ENCODE measurements at regions not wholly inside any gene's neighbourhood (a gene's known extent, or its start where the extent isn't known, plus 50 kb on each side); places are given as distances from the start of the nearest gene placed in this dataset.

DNA sequence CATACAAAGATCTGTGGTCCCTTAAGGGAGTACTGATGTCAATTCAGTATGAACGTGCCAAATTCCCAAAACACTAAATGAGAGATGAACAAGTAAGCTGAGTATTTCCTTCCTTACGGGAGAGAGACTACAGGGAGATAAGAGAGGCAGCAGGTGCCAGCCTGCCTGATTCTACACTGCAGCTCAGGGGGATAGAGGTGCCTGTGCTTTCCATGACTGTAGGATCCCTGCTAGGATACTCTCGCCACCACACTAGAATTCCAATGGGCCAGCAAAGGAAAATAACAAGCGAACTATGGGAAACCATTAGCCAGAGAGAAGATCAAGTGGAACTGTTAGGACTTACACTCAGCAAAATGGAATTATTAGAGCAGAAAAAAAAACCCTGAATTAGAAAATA lies 198.5 kb upstream of the BTBD3 start:
- no peak for TF ChIP-seq EZH2 (IDR thresholded peaks at IDR 0.05; ENCODE audit: low read depth, unreplicated experiment)
- TF ChIP-seq, protein P1, sequence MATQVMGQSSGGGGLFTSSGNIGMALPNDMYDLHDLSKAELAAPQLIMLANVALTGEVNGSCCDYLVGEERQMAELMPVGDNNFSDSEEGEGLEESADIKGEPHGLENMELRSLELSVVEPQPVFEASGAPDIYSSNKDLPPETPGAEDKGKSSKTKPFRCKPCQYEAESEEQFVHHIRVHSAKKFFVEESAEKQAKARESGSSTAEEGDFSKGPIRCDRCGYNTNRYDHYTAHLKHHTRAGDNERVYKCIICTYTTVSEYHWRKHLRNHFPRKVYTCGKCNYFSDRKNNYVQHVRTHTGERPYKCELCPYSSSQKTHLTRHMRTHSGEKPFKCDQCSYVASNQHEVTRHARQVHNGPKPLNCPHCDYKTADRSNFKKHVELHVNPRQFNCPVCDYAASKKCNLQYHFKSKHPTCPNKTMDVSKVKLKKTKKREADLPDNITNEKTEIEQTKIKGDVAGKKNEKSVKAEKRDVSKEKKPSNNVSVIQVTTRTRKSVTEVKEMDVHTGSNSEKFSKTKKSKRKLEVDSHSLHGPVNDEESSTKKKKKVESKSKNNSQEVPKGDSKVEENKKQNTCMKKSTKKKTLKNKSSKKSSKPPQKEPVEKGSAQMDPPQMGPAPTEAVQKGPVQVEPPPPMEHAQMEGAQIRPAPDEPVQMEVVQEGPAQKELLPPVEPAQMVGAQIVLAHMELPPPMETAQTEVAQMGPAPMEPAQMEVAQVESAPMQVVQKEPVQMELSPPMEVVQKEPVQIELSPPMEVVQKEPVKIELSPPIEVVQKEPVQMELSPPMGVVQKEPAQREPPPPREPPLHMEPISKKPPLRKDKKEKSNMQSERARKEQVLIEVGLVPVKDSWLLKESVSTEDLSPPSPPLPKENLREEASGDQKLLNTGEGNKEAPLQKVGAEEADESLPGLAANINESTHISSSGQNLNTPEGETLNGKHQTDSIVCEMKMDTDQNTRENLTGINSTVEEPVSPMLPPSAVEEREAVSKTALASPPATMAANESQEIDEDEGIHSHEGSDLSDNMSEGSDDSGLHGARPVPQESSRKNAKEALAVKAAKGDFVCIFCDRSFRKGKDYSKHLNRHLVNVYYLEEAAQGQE (IDR thresholded peaks at IDR 0.05; ENCODE audit: unreplicated experiment), result no peak
- TF ChIP-seq, protein P2, sequence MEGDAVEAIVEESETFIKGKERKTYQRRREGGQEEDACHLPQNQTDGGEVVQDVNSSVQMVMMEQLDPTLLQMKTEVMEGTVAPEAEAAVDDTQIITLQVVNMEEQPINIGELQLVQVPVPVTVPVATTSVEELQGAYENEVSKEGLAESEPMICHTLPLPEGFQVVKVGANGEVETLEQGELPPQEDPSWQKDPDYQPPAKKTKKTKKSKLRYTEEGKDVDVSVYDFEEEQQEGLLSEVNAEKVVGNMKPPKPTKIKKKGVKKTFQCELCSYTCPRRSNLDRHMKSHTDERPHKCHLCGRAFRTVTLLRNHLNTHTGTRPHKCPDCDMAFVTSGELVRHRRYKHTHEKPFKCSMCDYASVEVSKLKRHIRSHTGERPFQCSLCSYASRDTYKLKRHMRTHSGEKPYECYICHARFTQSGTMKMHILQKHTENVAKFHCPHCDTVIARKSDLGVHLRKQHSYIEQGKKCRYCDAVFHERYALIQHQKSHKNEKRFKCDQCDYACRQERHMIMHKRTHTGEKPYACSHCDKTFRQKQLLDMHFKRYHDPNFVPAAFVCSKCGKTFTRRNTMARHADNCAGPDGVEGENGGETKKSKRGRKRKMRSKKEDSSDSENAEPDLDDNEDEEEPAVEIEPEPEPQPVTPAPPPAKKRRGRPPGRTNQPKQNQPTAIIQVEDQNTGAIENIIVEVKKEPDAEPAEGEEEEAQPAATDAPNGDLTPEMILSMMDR (conservative IDR thresholded peaks at IDR 0.05; ENCODE audit: low read depth in 2 of 2), result no peak
- no peak for TF ChIP-seq POLR2AphosphoS5 (IDR thresholded peaks at IDR 0.05; ENCODE audit: low read depth)
- no peak for TF ChIP-seq EZH2phosphoT487 (IDR thresholded peaks at IDR 0.05; ENCODE audit: unreplicated experiment)
- TF ChIP-seq JUNB (IDR thresholded peaks at IDR 0.05; ENCODE audit: unreplicated experiment), result no peak
- no peak for TF ChIP-seq STAT1 (IDR thresholded peaks at IDR 0.05; ENCODE audit: unreplicated experiment)
- TF ChIP-seq NANOG (IDR thresholded peaks at IDR 0.05; ENCODE audit: borderline replicate concordance), result peak; percentile 41; the same call in 1 of the 2 replicates
- TF ChIP-seq, protein P3, sequence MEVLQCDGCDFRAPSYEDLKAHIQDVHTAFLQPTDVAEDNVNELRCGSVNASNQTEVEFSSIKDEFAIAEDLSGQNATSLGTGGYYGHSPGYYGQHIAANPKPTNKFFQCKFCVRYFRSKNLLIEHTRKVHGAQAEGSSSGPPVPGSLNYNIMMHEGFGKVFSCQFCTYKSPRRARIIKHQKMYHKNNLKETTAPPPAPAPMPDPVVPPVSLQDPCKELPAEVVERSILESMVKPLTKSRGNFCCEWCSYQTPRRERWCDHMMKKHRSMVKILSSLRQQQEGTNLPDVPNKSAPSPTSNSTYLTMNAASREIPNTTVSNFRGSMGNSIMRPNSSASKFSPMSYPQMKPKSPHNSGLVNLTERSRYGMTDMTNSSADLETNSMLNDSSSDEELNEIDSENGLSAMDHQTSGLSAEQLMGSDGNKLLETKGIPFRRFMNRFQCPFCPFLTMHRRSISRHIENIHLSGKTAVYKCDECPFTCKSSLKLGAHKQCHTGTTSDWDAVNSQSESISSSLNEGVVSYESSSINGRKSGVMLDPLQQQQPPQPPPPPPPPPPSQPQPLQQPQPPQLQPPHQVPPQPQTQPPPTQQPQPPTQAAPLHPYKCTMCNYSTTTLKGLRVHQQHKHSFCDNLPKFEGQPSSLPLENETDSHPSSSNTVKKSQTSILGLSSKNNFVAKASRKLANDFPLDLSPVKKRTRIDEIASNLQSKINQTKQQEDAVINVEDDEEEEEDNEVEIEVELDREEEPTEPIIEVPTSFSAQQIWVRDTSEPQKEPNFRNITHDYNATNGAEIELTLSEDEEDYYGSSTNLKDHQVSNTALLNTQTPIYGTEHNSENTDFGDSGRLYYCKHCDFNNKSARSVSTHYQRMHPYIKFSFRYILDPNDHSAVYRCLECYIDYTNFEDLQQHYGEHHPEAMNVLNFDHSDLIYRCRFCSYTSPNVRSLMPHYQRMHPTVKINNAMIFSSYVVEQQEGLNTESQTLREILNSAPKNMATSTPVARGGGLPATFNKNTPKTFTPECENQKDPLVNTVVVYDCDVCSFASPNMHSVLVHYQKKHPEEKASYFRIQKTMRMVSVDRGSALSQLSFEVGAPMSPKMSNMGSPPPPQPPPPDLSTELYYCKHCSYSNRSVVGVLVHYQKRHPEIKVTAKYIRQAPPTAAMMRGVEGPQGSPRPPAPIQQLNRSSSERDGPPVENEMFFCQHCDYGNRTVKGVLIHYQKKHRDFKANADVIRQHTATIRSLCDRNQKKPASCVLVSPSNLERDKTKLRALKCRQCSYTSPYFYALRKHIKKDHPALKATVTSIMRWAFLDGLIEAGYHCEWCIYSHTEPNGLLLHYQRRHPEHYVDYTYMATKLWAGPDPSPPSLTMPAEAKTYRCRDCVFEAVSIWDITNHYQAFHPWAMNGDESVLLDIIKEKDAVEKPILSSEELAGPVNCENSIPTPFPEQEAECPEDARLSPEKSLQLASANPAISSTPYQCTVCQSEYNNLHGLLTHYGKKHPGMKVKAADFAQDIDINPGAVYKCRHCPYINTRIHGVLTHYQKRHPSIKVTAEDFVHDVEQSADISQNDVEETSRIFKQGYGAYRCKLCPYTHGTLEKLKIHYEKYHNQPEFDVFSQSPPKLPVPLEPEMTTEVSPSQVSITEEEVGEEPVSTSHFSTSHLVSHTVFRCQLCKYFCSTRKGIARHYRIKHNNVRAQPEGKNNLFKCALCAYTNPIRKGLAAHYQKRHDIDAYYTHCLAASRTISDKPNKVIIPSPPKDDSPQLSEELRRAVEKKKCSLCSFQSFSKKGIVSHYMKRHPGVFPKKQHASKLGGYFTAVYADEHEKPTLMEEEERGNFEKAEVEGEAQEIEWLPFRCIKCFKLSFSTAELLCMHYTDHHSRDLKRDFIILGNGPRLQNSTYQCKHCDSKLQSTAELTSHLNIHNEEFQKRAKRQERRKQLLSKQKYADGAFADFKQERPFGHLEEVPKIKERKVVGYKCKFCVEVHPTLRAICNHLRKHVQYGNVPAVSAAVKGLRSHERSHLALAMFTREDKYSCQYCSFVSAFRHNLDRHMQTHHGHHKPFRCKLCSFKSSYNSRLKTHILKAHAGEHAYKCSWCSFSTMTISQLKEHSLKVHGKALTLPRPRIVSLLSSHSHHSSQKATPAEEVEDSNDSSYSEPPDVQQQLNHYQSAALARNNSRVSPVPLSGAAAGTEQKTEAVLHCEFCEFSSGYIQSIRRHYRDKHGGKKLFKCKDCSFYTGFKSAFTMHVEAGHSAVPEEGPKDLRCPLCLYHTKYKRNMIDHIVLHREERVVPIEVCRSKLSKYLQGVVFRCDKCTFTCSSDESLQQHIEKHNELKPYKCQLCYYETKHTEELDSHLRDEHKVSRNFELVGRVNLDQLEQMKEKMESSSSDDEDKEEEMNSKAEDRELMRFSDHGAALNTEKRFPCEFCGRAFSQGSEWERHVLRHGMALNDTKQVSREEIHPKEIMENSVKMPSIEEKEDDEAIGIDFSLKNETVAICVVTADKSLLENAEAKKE (CRISPR knock-in tag; IDR thresholded peaks at IDR 0.05), result peak; percentile 85
- TF ChIP-seq ZNF114 (CRISPR knock-in tag; IDR thresholded peaks at IDR 0.05), result peak; percentile 41; the same call in 1 of the 2 replicates
- TF ChIP-seq CREB1 (CRISPR knock-in tag; IDR thresholded peaks at IDR 0.05; ENCODE audit: low read depth), result peak; percentile 36; the same call in 1 of the 2 replicates

Data from GM23338 (cell line).